ENCODE measurements at regions not wholly inside any gene's neighbourhood (a gene's known extent, or its start where the extent isn't known, plus 50 kb on each side); places are given as distances from the start of the nearest gene placed in this dataset.

GRCh38 chr12:98067795-98068194 lies 447.6 kb upstream of the TMPO start:
- no peak for DNase-seq

GRCh38 chr12:98073610-98074009 lies 441.8 kb upstream of the TMPO start:
- DNase-seq = no peak

GRCh38 chr12:98074286-98074685 lies 441.1 kb upstream of the TMPO start:
- DNase-seq = no peak

- no peak for DNase-seq
Measured at GRCh38 chr12:98084391-98084790, 431.0 kb upstream of the TMPO start.

GRCh38 chr12:98085046-98085755 lies 430.2 kb upstream of the TMPO start:
- no peak for DNase-seq

- DNase-seq = no peak
Measured at GRCh38 chr12:98090731-98091130, 424.7 kb upstream of the TMPO start.

- no peak for DNase-seq
Measured at GRCh38 chr12:98096436-98096835, 419.0 kb upstream of the TMPO start.

GRCh38 chr12:98106031-98106683 lies 409.2 kb upstream of the TMPO start:
- DNase-seq = no peak

GRCh38 chr12:98109266-98109665 lies 406.1 kb upstream of the TMPO start:
- DNase-seq = no peak

GRCh38 chr12:98110536-98110935 lies 404.9 kb upstream of the TMPO start:
- no peak for DNase-seq

GRCh38 chr12:98113548-98113947 lies 401.8 kb upstream of the TMPO start:
- DNase-seq = no peak

GRCh38 chr12:98121963-98122362 lies 393.4 kb upstream of the TMPO start:
- DNase-seq = no peak

- DNase-seq = no peak
Measured at GRCh38 chr12:98123021-98123461, 392.3 kb upstream of the TMPO start.

GRCh38 chr12:98126637-98127335 lies 388.6 kb upstream of the TMPO start:
- DNase-seq = peak; percentile 72

- DNase-seq = peak; percentile 45
Measured at GRCh38 chr12:98127336-98127679, 388.1 kb upstream of the TMPO start.

GRCh38 chr12:98127854-98128253 lies 387.5 kb upstream of the TMPO start:
- DNase-seq = no peak

- DNase-seq = no peak
Measured at GRCh38 chr12:98136544-98136943, 378.8 kb upstream of the TMPO start.

GRCh38 chr12:98137278-98137677 lies 378.1 kb upstream of the TMPO start:
- DNase-seq = no peak

- DNase-seq = no peak
Measured at GRCh38 chr12:98144953-98145352, 370.4 kb upstream of the TMPO start.

GRCh38 chr12:98146043-98146442 lies 369.3 kb upstream of the TMPO start:
- no peak for DNase-seq

- no peak for DNase-seq
Measured at GRCh38 chr12:98146487-98146886, 368.9 kb upstream of the TMPO start.

- no peak for DNase-seq
Measured at GRCh38 chr12:98149270-98149669, 366.1 kb upstream of the TMPO start.

- no peak for DNase-seq
Measured at GRCh38 chr12:98149691-98150210, 365.6 kb upstream of the TMPO start.

- DNase-seq = no peak
Measured at GRCh38 chr12:98151105-98151590, 364.2 kb upstream of the TMPO start.

All from dermis blood vessel endothelial cell (primary cell).